KOPT-K1 (cell line): ENCODE measurements at regions not wholly inside any gene's neighbourhood (a gene's known extent, or its start where the extent isn't known, plus 50 kb on each side); places are given as distances from the start of the nearest gene placed in this dataset.
A peak's percentile ranks its signal among the peaks of the same experiment; 100 is the strongest.

ENCODE experiments used
- H3K27ac ChIP-seq: fragments of 200-600 bp; sonication (generic); 2 replicates; pipeline ENCODE4 v1.5.1; 2016; ENCODE audit warnings: antibody characterized with exemption, mild to moderate bottlenecking, low read depth, low read length; ENCODE audit not compliant: poor library complexity, severe bottlenecking
- H3K36me3 ChIP-seq: fragments of 200-600 bp; sonication (generic); 2 replicates; pipeline ENCODE4 v1.5.1; 2017; ENCODE audit warnings: antibody characterized with exemption, mild to moderate bottlenecking, low read length, moderate library complexity; ENCODE audit not compliant: insufficient read depth
- H3K9me3 ChIP-seq: fragments of 200-600 bp; sonication (generic); 2 replicates; pipeline ENCODE4 v1.5.1; 2017; ENCODE audit warnings: antibody characterized with exemption, low read length, mild to moderate bottlenecking; ENCODE audit not compliant: insufficient read depth, poor library complexity, severe bottlenecking

- H3K36me3 ChIP-seq, result no peaks in the 10 kb centered on the region
- H3K9me3 ChIP-seq, result no peaks in the 10 kb centered on the region
- no peak overlapping the region for H3K27ac ChIP-seq
Measured at GRCh38 chr9:89734600-89735041, 129.8 kb downstream of the GADD45G start.

- no peaks in the 10 kb centered on the region for H3K36me3 ChIP-seq
- H3K9me3 ChIP-seq, result no peaks in the 10 kb centered on the region
- H3K27ac ChIP-seq, result no peak overlapping the region
Measured at GRCh38 chr9:89738137-89738932, 133.5 kb downstream of the GADD45G start.

- Histone ChIP-seq H3K27ac (no peak overlapping the region), H3K36me3 (no peaks in the 10 kb centered on the region), H3K9me3 (no peaks in the 10 kb centered on the region)
Measured at GRCh38 chr9:89739511-89739910, 134.7 kb downstream of the GADD45G start.

- H3K9me3 ChIP-seq, result no peaks in the 10 kb centered on the region
- no peaks in the 10 kb centered on the region for H3K36me3 ChIP-seq
- H3K27ac ChIP-seq, result no peak overlapping the region
Measured at GRCh38 chr9:89739916-89740315, 135.1 kb downstream of the GADD45G start.

- Histone ChIP-seq H3K27ac (no peak overlapping the region), H3K36me3 (no peaks in the 10 kb centered on the region), H3K9me3 (no peaks in the 10 kb centered on the region)
Measured at GRCh38 chr9:89740722-89741121, 135.9 kb downstream of the GADD45G start.

GRCh38 chr9:89742660-89743059, 137.8 kb downstream of the GADD45G start:
- Histone ChIP-seq H3K27ac (peak overlapping the region; percentile 57), H3K36me3 (no peaks in the 10 kb centered on the region), H3K9me3 (no peaks in the 10 kb centered on the region)

- Histone ChIP-seq H3K27ac (peak overlapping the region; percentile 57), H3K9me3 (no peaks in the 10 kb centered on the region), H3K36me3 (no peaks in the 10 kb centered on the region)
Measured at GRCh38 chr9:89743216-89743572, 138.4 kb downstream of the GADD45G start.

- H3K36me3 ChIP-seq, result no peaks in the 10 kb centered on the region
- peak overlapping the region; percentile 52 for H3K27ac ChIP-seq
- H3K9me3 ChIP-seq, result no peaks in the 10 kb centered on the region
Measured at GRCh38 chr9:89743573-89744254, 138.9 kb downstream of the GADD45G start.

- H3K9me3 ChIP-seq, result no peaks in the 10 kb centered on the region
- no peaks in the 10 kb centered on the region for H3K36me3 ChIP-seq
- H3K27ac ChIP-seq, result peak overlapping the region; percentile 52
Measured at GRCh38 chr9:89744255-89744648, 139.4 kb downstream of the GADD45G start.

GRCh38 chr9:89744730-89745129, 139.9 kb downstream of the GADD45G start:
- Histone ChIP-seq H3K36me3 (no peaks in the 10 kb centered on the region), H3K27ac (no peak overlapping the region), H3K9me3 (no peaks in the 10 kb centered on the region)

- Histone ChIP-seq H3K36me3 (no peaks in the 10 kb centered on the region), H3K27ac (no peak overlapping the region)
Measured at GRCh38 chr9:89745601-89746376, 141.0 kb downstream of the GADD45G start.

GRCh38 chr9:89746385-89747116, 141.7 kb downstream of the GADD45G start:
- Histone ChIP-seq H3K27ac (no peak overlapping the region), H3K36me3 (no peaks in the 10 kb centered on the region), H3K9me3 (no peaks in the 10 kb centered on the region)

More at GRCh38 chr9:89745601-89746376, 141.0 kb downstream of the GADD45G start:
- no peaks in the 10 kb centered on the region for H3K9me3 ChIP-seq

GRCh38 chr9:89747596-89747995, 142.8 kb downstream of the GADD45G start:
- Histone ChIP-seq H3K9me3 (no peaks in the 10 kb centered on the region), H3K27ac (no peak overlapping the region), H3K36me3 (no peaks in the 10 kb centered on the region)

GRCh38 chr9:89748021-89748670, 143.3 kb downstream of the GADD45G start:
- no peaks in the 10 kb centered on the region for H3K9me3 ChIP-seq
- no peak overlapping the region for H3K27ac ChIP-seq
- H3K36me3 ChIP-seq, result no peaks in the 10 kb centered on the region
